GM12891 (cell line): ENCODE measurements at regions not wholly inside any gene's neighbourhood (a gene's known extent, or its start where the extent isn't known, plus 50 kb on each side); places are given as distances from the start of the nearest gene placed in this dataset.

Experiments
- PAX5 ChIP-seq: IDR thresholded peaks from 2 replicates; pipeline ENCODE4 v1.6.1; 2011; ENCODE audit warnings: low read length, moderate library complexity, mild to moderate bottlenecking; ENCODE audit not compliant: insufficient read depth, severe bottlenecking
- POLR2A ChIP-seq: IDR thresholded peaks from 2 replicates; pipeline ENCODE4 v1.6.1; 2011; ENCODE audit warnings: low read depth, low read length, control low read depth
- POLR2AphosphoS5 ChIP-seq: IDR thresholded peaks from 2 replicates; pipeline ENCODE4 v1.6.1; 2011; ENCODE audit warnings: low read depth, low read length, control low read depth
- POU2F2 ChIP-seq: IDR thresholded peaks from 2 replicates; pipeline ENCODE4 v1.6.1; 2011; ENCODE audit warnings: low read depth, mild to moderate bottlenecking, control low read depth, low read length, moderate library complexity
- SPI1 ChIP-seq: IDR thresholded peaks from 2 replicates; pipeline ENCODE4 v1.6.1; 2011; ENCODE audit warnings: low read depth, low read length, control low read depth
- TAF1 ChIP-seq: IDR thresholded peaks from 2 replicates; pipeline ENCODE4 v1.6.1; 2011; ENCODE audit warnings: low read depth, low read length, control low read depth

- no peak for TF ChIP-seq POLR2A
- no peak for TF ChIP-seq POLR2AphosphoS5
- TF ChIP-seq TAF1, result no peak
- no peak for TF ChIP-seq SPI1
- TF ChIP-seq PAX5, result no peak
- TF ChIP-seq POU2F2, result no peak
Measured at GRCh38 chr11:33606762-33607161, 93.9 kb downstream of the C11orf91 start.
